ENCODE measurements at regions not wholly inside any gene's neighbourhood (a gene's known extent, or its start where the extent isn't known, plus 50 kb on each side); places are given as distances from the start of the nearest gene placed in this dataset.
"Not testable (repeated sequence)": the region's sequence is repeated elsewhere in the genome, so short reads cannot be mapped to it uniquely, and the experiment has no call there.

DNA sequence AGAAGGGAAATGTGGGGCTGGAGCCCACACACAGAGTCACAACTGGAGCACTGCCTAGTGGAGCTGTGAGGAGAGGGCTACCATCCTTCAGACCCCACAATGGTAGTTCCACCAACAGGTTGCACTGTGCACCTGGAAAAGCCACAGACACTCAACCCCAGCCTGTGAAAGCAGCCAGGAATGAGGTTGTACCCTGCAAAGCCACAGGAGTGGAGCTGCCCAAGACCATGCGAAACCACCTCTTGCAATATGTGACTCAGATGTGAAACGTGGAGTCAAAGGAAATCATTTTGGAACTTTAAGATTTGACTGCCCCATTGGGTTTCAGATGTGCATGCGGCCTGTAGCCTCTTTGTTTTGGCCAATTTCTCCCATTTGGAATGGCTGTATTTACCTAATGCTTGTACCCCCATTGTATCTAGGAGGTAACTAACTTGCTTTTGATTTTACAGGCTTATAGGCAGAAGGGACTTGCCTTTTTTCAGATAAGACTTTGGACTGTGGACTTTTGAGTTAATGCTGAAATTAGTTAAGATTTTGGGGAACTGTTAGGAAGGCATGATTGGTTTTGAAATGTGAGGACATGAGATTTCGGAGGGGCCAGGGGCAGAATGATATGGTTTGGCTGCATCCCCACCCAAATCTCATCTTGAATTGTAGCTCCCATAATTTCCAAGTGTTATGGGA lies 348.9 kb upstream of the RPS23 start:
- H3K4me2 ChIP-seq (ENCODE audit: insufficient read depth, low read length); H3K79me2 ChIP-seq (ENCODE audit: insufficient read depth, low read length); H3K4me3 ChIP-seq (ENCODE audit: low read depth in 1 of 2, low read length in 2 of 2); H2AFZ ChIP-seq (ENCODE audit: low read depth, low read length); H3K27me3 ChIP-seq (ENCODE audit: insufficient read depth, low read length, poor library complexity); H3K9me3 ChIP-seq (ENCODE audit: insufficient read depth, low read length, severe bottlenecking); H4K20me1 ChIP-seq (ENCODE audit: insufficient read depth, low read length); H3K36me3 ChIP-seq (ENCODE audit: insufficient read depth, low read length); H3K9ac ChIP-seq (ENCODE audit: low read depth, low read length): not testable (repeated sequence)
- TF ChIP-seq, protein P1, sequence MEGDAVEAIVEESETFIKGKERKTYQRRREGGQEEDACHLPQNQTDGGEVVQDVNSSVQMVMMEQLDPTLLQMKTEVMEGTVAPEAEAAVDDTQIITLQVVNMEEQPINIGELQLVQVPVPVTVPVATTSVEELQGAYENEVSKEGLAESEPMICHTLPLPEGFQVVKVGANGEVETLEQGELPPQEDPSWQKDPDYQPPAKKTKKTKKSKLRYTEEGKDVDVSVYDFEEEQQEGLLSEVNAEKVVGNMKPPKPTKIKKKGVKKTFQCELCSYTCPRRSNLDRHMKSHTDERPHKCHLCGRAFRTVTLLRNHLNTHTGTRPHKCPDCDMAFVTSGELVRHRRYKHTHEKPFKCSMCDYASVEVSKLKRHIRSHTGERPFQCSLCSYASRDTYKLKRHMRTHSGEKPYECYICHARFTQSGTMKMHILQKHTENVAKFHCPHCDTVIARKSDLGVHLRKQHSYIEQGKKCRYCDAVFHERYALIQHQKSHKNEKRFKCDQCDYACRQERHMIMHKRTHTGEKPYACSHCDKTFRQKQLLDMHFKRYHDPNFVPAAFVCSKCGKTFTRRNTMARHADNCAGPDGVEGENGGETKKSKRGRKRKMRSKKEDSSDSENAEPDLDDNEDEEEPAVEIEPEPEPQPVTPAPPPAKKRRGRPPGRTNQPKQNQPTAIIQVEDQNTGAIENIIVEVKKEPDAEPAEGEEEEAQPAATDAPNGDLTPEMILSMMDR (IDR thresholded peaks at IDR 0.05; ENCODE audit: borderline replicate concordance, extremely low read depth, low read length, poor library complexity, severe bottlenecking): peak; percentile 12
- Histone ChIP-seq H3K27ac (ENCODE audit: low read length) (peak overlapping the region; percentile 21; the same call in 1 of the 2 replicates), H3K4me1 (ENCODE audit: insufficient read depth, low read length) (peaks cover 16% of the 10 kb centered on the region)
- ATAC-seq (ENCODE audit: insufficient read depth, low read depth) (peak; percentile 78), DNase-seq (peak; percentile 46)

GRCh38 chr5:82626012-82626411 lies 347.9 kb upstream of the RPS23 start:
- H3K79me2 ChIP-seq (ENCODE audit: insufficient read depth, low read length); H3K27ac ChIP-seq (ENCODE audit: low read length); H3K4me2 ChIP-seq (ENCODE audit: insufficient read depth, low read length); H3K36me3 ChIP-seq (ENCODE audit: insufficient read depth, low read length); H4K20me1 ChIP-seq (ENCODE audit: insufficient read depth, low read length); H3K9me3 ChIP-seq (ENCODE audit: insufficient read depth, low read length, severe bottlenecking); DNase-seq; H2AFZ ChIP-seq (ENCODE audit: low read depth, low read length); H3K4me3 ChIP-seq (ENCODE audit: low read depth in 1 of 2, low read length in 2 of 2); H3K27me3 ChIP-seq (ENCODE audit: insufficient read depth, low read length, poor library complexity); ATAC-seq (ENCODE audit: insufficient read depth, low read depth); H3K9ac ChIP-seq (ENCODE audit: low read depth, low read length): not testable (repeated sequence)
- H3K4me1 ChIP-seq (ENCODE audit: insufficient read depth, low read length): peaks cover 27% of the 10 kb centered on the region

- Histone ChIP-seq H3K4me2 (ENCODE audit: insufficient read depth, low read length) (no peak overlapping the region), H3K36me3 (ENCODE audit: insufficient read depth, low read length) (no peaks in the 10 kb centered on the region), H3K4me1 (ENCODE audit: insufficient read depth, low read length) (peaks cover 43% of the 10 kb centered on the region), H3K27me3 (ENCODE audit: insufficient read depth, low read length, poor library complexity) (no peaks in the 10 kb centered on the region), H3K9ac (ENCODE audit: low read depth, low read length) (no peak overlapping the region), H3K27ac (ENCODE audit: low read length) (no peak overlapping the region), H4K20me1 (ENCODE audit: insufficient read depth, low read length) (no peaks in the 10 kb centered on the region), H3K4me3 (ENCODE audit: low read depth in 1 of 2, low read length in 2 of 2) (no peak overlapping the region), H2AFZ (ENCODE audit: low read depth, low read length) (no peak overlapping the region), H3K9me3 (ENCODE audit: insufficient read depth, low read length, severe bottlenecking) (no peaks in the 10 kb centered on the region), H3K79me2 (ENCODE audit: insufficient read depth, low read length) (no peaks in the 10 kb centered on the region)
- DNase-seq (no peak), ATAC-seq (ENCODE audit: insufficient read depth, low read depth) (no peak)
- TF ChIP-seq, protein P1 (IDR thresholded peaks at IDR 0.05; ENCODE audit: borderline replicate concordance, extremely low read depth, low read length, poor library complexity, severe bottlenecking): no peak
These were observed 345.9 kb upstream of the RPS23 start for GRCh38 chr5:82624062-82624461.

- DNase-seq: no peak
- no peaks in the 10 kb centered on the region for H3K79me2 ChIP-seq (ENCODE audit: insufficient read depth, low read length)
- TF ChIP-seq, protein P1 (IDR thresholded peaks at IDR 0.05; ENCODE audit: borderline replicate concordance, extremely low read depth, low read length, poor library complexity, severe bottlenecking): no peak
- no peak for TF ChIP-seq EZH2 (IDR thresholded peaks at IDR 0.05; ENCODE audit: borderline replicate concordance, low read depth, low read length, severe bottlenecking)
These were observed 344.8 kb upstream of the RPS23 start for GRCh38 chr5:82622711-82623514.

More at GRCh38 chr5:82622711-82623514, 344.8 kb upstream of the RPS23 start:
- Histone ChIP-seq H3K27ac (ENCODE audit: low read length) (no peak overlapping the region), H3K36me3 (ENCODE audit: insufficient read depth, low read length) (no peaks in the 10 kb centered on the region), H3K4me1 (ENCODE audit: insufficient read depth, low read length) (peaks cover 43% of the 10 kb centered on the region), H3K9ac (ENCODE audit: low read depth, low read length) (no peak overlapping the region), H3K9me3 (ENCODE audit: insufficient read depth, low read length, severe bottlenecking) (no peaks in the 10 kb centered on the region), H3K27me3 (ENCODE audit: insufficient read depth, low read length, poor library complexity) (no peaks in the 10 kb centered on the region), H4K20me1 (ENCODE audit: insufficient read depth, low read length) (no peaks in the 10 kb centered on the region), H3K4me2 (ENCODE audit: insufficient read depth, low read length) (no peak overlapping the region), H3K4me3 (ENCODE audit: low read depth in 1 of 2, low read length in 2 of 2) (no peak overlapping the region), H2AFZ (ENCODE audit: low read depth, low read length) (no peak overlapping the region)
- no peak for ATAC-seq (ENCODE audit: insufficient read depth, low read depth)

All from DND-41 (cell line).